ENCODE measurements at regions not wholly inside any gene's neighbourhood (a gene's known extent, or its start where the extent isn't known, plus 50 kb on each side); places are given as distances from the start of the nearest gene placed in this dataset.

- DNase-seq (ENCODE audit: low read depth in 3 of 3, low spot score in 1 of 3) = no peak
Measured at GRCh38 chr5:74428275-74428674, 212.3 kb downstream of the ENC1 start.

- no peak for DNase-seq (ENCODE audit: low read depth in 3 of 3, low spot score in 1 of 3)
Measured at GRCh38 chr5:74426506-74426905, 214.0 kb downstream of the ENC1 start.

- DNase-seq (ENCODE audit: low read depth in 3 of 3, low spot score in 1 of 3) = no peak
Measured at GRCh38 chr5:74424162-74424868, 216.2 kb downstream of the ENC1 start.

- DNase-seq (ENCODE audit: low read depth in 3 of 3, low spot score in 1 of 3) = no peak
Measured at GRCh38 chr5:74423383-74423782, 217.1 kb downstream of the ENC1 start.

- DNase-seq (ENCODE audit: low read depth in 3 of 3, low spot score in 1 of 3) = no peak
Measured at GRCh38 chr5:74422671-74423070, 217.9 kb downstream of the ENC1 start.

GRCh38 chr5:74422030-74422429, 218.5 kb downstream of the ENC1 start:
- no peak for DNase-seq (ENCODE audit: low read depth in 3 of 3, low spot score in 1 of 3)

GRCh38 chr5:74421377-74421776, 219.2 kb downstream of the ENC1 start:
- DNase-seq (ENCODE audit: low read depth in 3 of 3, low spot score in 1 of 3) = no peak

- DNase-seq (ENCODE audit: low read depth in 3 of 3, low spot score in 1 of 3) = no peak
Measured at GRCh38 chr5:74420947-74421346, 219.6 kb downstream of the ENC1 start.

GRCh38 chr5:74420220-74420619, 220.3 kb downstream of the ENC1 start:
- no peak for DNase-seq (ENCODE audit: low read depth in 3 of 3, low spot score in 1 of 3)

- DNase-seq (ENCODE audit: low read depth in 3 of 3, low spot score in 1 of 3) = no peak
Measured at GRCh38 chr5:74419468-74419867, 221.1 kb downstream of the ENC1 start.

GRCh38 chr5:74418709-74419108, 221.8 kb downstream of the ENC1 start:
- DNase-seq (ENCODE audit: low read depth in 3 of 3, low spot score in 1 of 3) = no peak

GRCh38 chr5:74418261-74418660, 222.3 kb downstream of the ENC1 start:
- no peak for DNase-seq (ENCODE audit: low read depth in 3 of 3, low spot score in 1 of 3)

GRCh38 chr5:74415695-74416102, 224.8 kb downstream of the ENC1 start:
- no peak for DNase-seq (ENCODE audit: low read depth in 3 of 3, low spot score in 1 of 3)

- no peak for DNase-seq (ENCODE audit: low read depth in 3 of 3, low spot score in 1 of 3)
Measured at GRCh38 chr5:74414228-74414627, 226.3 kb downstream of the ENC1 start.

- DNase-seq (ENCODE audit: low read depth in 3 of 3, low spot score in 1 of 3) = no peak
Measured at GRCh38 chr5:74413403-74414048, 227.0 kb downstream of the ENC1 start.

- DNase-seq (ENCODE audit: low read depth in 3 of 3, low spot score in 1 of 3) = no peak
Measured at GRCh38 chr5:74412066-74412465, 228.5 kb downstream of the ENC1 start.

GRCh38 chr5:74409712-74410111, 230.8 kb downstream of the ENC1 start:
- DNase-seq (ENCODE audit: low read depth in 3 of 3, low spot score in 1 of 3) = no peak

- DNase-seq (ENCODE audit: low read depth in 3 of 3, low spot score in 1 of 3) = no peak
Measured at GRCh38 chr5:74409166-74409706, 231.3 kb downstream of the ENC1 start.

GRCh38 chr5:74408150-74409043, 232.1 kb downstream of the ENC1 start:
- DNase-seq (ENCODE audit: low read depth in 3 of 3, low spot score in 1 of 3) = no peak

- DNase-seq (ENCODE audit: low read depth in 3 of 3, low spot score in 1 of 3) = no peak
Measured at GRCh38 chr5:74407701-74408100, 232.8 kb downstream of the ENC1 start.

GRCh38 chr5:74406844-74407243, 233.7 kb downstream of the ENC1 start:
- no peak for DNase-seq (ENCODE audit: low read depth in 3 of 3, low spot score in 1 of 3)

- no peak for DNase-seq (ENCODE audit: low read depth in 3 of 3, low spot score in 1 of 3)
Measured at GRCh38 chr5:74405593-74405992, 234.9 kb downstream of the ENC1 start.
